H9 (cell line): ENCODE measurements at regions not wholly inside any gene's neighbourhood (a gene's known extent, or its start where the extent isn't known, plus 50 kb on each side); places are given as distances from the start of the nearest gene placed in this dataset.

Source experiments
- DNase-seq: peaks from one replicate; pipeline ENCODE4 v3.0.0-alpha.2; 2017
- H2AFZ ChIP-seq: one replicate; pipeline ENCODE4 v1.6.1; 2013; ENCODE audit warnings: mild to moderate bottlenecking, low read length, control low read depth, moderate library complexity
- H2AK5ac ChIP-seq: 2 replicates; pipeline ENCODE4 v1.6.1; 2013; ENCODE audit warnings: low read length, control low read depth, mixed read lengths; ENCODE audit not compliant: insufficient read length
- H2BK120ac ChIP-seq: one replicate; pipeline ENCODE4 v1.6.1; 2013; ENCODE audit warnings: low read depth, mild to moderate bottlenecking, low read length, control low read depth, inconsistent platforms; ENCODE audit not compliant: poor library complexity, severe bottlenecking
- H2BK12ac ChIP-seq: 2 replicates; pipeline ENCODE4 v1.6.1; 2013; ENCODE audit warnings: low read length, control low read depth, mixed read lengths, low read depth; ENCODE audit not compliant: insufficient read length
- H2BK15ac ChIP-seq: 2 replicates; pipeline ENCODE4 v1.6.1; 2013; ENCODE audit warnings: low read depth, low read length, control low read depth
- H2BK20ac ChIP-seq: one replicate; pipeline ENCODE4 v1.6.1; 2013; ENCODE audit warnings: low read depth, mild to moderate bottlenecking, low read length, control low read depth, inconsistent platforms; ENCODE audit not compliant: poor library complexity, severe bottlenecking
- H2BK5ac ChIP-seq: 2 replicates; pipeline ENCODE4 v1.6.1; 2013; ENCODE audit warnings: low read length, control low read depth, mixed read lengths; ENCODE audit not compliant: insufficient read length
- H3K14ac ChIP-seq: 2 replicates; pipeline ENCODE4 v1.6.1; 2013; ENCODE audit warnings: low read length, control low read depth; ENCODE audit not compliant: insufficient read depth
- H3K18ac ChIP-seq: 2 replicates; pipeline ENCODE4 v1.6.1; 2013; ENCODE audit warnings: low read depth, mild to moderate bottlenecking, mixed read lengths, low read length, control low read depth; ENCODE audit not compliant: insufficient read length
- H3K23ac ChIP-seq: 2 replicates; pipeline ENCODE4 v1.6.1; 2013; ENCODE audit warnings: low read length, control low read depth, mixed read lengths, low read depth; ENCODE audit not compliant: insufficient read length
- H3K23me2 ChIP-seq: 2 replicates; pipeline ENCODE4 v1.6.1; 2013; ENCODE audit warnings: low read depth, mild to moderate bottlenecking, mixed read lengths, low read length, control low read depth; ENCODE audit not compliant: insufficient read length, poor library complexity, severe bottlenecking
- H3K27ac ChIP-seq: 2 replicates; pipeline ENCODE4 v1.5.1; 2013; ENCODE audit warnings: low read length, control low read depth, mixed read lengths, low read depth; ENCODE audit not compliant: insufficient read length
- H3K27me3 ChIP-seq: 2 replicates; pipeline ENCODE4 v1.6.1; 2013; ENCODE audit warnings: low read length, control low read depth, inconsistent platforms; ENCODE audit not compliant: insufficient read depth
- H3K4ac ChIP-seq: 2 replicates; pipeline ENCODE4 v1.6.1; 2013; ENCODE audit warnings: low read depth, mild to moderate bottlenecking, control low read depth, inconsistent platforms, low read length, moderate library complexity
- H3K4me1 ChIP-seq: 2 replicates; pipeline ENCODE4 v1.6.1; 2013; ENCODE audit warnings: low read length, control low read depth, inconsistent platforms; ENCODE audit not compliant: insufficient read depth
- H3K4me2 ChIP-seq: 2 replicates; pipeline ENCODE4 v1.6.1; 2013; ENCODE audit warnings: low read length, control low read depth, mixed read lengths; ENCODE audit not compliant: insufficient read length, insufficient read depth
- H3K56ac ChIP-seq: 2 replicates; pipeline ENCODE4 v1.6.1; 2013; ENCODE audit warnings: low read depth, mild to moderate bottlenecking, mixed read lengths, low read length, control low read depth; ENCODE audit not compliant: insufficient read length
- H3K79me1 ChIP-seq: 2 replicates; pipeline ENCODE4 v1.6.1; 2013; ENCODE audit warnings: low read depth, mild to moderate bottlenecking, moderate library complexity, low read length, control low read depth, inconsistent platforms; ENCODE audit not compliant: insufficient read depth, poor library complexity, severe bottlenecking
- H3K79me2 ChIP-seq: 2 replicates; pipeline ENCODE4 v1.6.1; 2013; ENCODE audit warnings: low read length, control low read depth, inconsistent platforms; ENCODE audit not compliant: insufficient read depth
- H3K9ac ChIP-seq: 2 replicates; pipeline ENCODE4 v1.6.1; 2013; ENCODE audit warnings: low read length, control low read depth, mixed read lengths; ENCODE audit not compliant: insufficient read length; ENCODE audit errors: extremely low read depth
- H3K9me3 ChIP-seq: one replicate; pipeline ENCODE4 v1.6.1; 2013; ENCODE audit warnings: low read depth, low read length, inconsistent platforms; ENCODE audit not compliant: control insufficient read depth
- H3T11ph ChIP-seq: one replicate; pipeline ENCODE4 v1.6.1; 2013; ENCODE audit warnings: mild to moderate bottlenecking, low read length, control low read depth, inconsistent platforms
- H4K20me1 ChIP-seq: one replicate; pipeline ENCODE4 v1.6.1; 2013; ENCODE audit not compliant: control insufficient read depth, insufficient read length, insufficient read depth
- H4K5ac ChIP-seq: 2 replicates; pipeline ENCODE4 v1.6.1; 2013; ENCODE audit warnings: low read depth, mild to moderate bottlenecking, mixed read lengths, low read length, control low read depth; ENCODE audit not compliant: insufficient read length
- H4K8ac ChIP-seq: replicated peaks from 2 replicates; pipeline ENCODE4 v1.6.1; 2013; ENCODE audit warnings: low read length, control low read depth, mixed read lengths, low read depth; ENCODE audit not compliant: insufficient read length
- H4K91ac ChIP-seq: 2 replicates; pipeline ENCODE4 v1.6.1; 2013; ENCODE audit warnings: low read depth, mild to moderate bottlenecking, moderate library complexity, mixed read lengths, low read length, control low read depth; ENCODE audit not compliant: insufficient read length
- H3K27ac Mint-ChIP-seq, 3 experiments: 2 replicates in 2 of 3; 3 replicates in 1 of 3; pipeline ENCODE4 v1.8.0; 2020 to 2021; ENCODE audit warnings: mixed read lengths in 3 of 3, mild to moderate bottlenecking in 1 of 3, moderate library complexity in 1 of 3
- H3K27me3 Mint-ChIP-seq: 2 replicates; pipeline ENCODE4 v1.8.0; 2021; ENCODE audit warnings: low read depth, mild to moderate bottlenecking, moderate library complexity, mixed read lengths
- H3K36me3 Mint-ChIP-seq, 3 experiments: 2 replicates in 2 of 3; 3 replicates in 1 of 3; pipeline ENCODE4 v1.8.0; 2020 to 2021; ENCODE audit warnings: low read depth in 3 of 3, mixed read lengths in 3 of 3; ENCODE audit not compliant: insufficient read depth in 1 of 3
- H3K4me1 Mint-ChIP-seq, 2 experiments: 2 replicates each; pipeline ENCODE4 v1.8.0; 2020; ENCODE audit warnings: mixed read lengths in 2 of 2
- H3K4me3 Mint-ChIP-seq, 2 experiments: 2 replicates in 1 of 2; 3 replicates in 1 of 2; pipeline ENCODE4 v1.8.0; 2020 to 2021; ENCODE audit warnings: mild to moderate bottlenecking in 2 of 2, mixed read lengths in 2 of 2, moderate library complexity in 1 of 2
- H3K9me3 Mint-ChIP-seq, 2 experiments: 2 replicates in 1 of 2; 3 replicates in 1 of 2; pipeline ENCODE4 v1.8.0; 2020; ENCODE audit warnings: mild to moderate bottlenecking in 2 of 2, mixed read lengths in 2 of 2, moderate library complexity in 1 of 2
- WGBS: extraction: QIAGEN DNeasy Blood & Tissue Kit; methylation state at CpG from one replicate; pipeline ENCODE4 v1.1.7; 2013; ENCODE audit warnings: missing lambda C conversion rate, low lambda C conversion rate, mixed read lengths; ENCODE audit not compliant: insufficient read length; ENCODE audit errors: extremely low coverage; 5-methylcytosine and 5-hydroxymethylcytosine counted together
- TF ChIP-seq, protein P1 (sequence below): fragments of 200-600 bp; sonication (generic); conservative IDR thresholded peaks from 3 replicates; pipeline ENCODE4 v1.8.0; 2021; ENCODE audit warnings: antibody characterized with exemption, mild to moderate bottlenecking

DNA sequence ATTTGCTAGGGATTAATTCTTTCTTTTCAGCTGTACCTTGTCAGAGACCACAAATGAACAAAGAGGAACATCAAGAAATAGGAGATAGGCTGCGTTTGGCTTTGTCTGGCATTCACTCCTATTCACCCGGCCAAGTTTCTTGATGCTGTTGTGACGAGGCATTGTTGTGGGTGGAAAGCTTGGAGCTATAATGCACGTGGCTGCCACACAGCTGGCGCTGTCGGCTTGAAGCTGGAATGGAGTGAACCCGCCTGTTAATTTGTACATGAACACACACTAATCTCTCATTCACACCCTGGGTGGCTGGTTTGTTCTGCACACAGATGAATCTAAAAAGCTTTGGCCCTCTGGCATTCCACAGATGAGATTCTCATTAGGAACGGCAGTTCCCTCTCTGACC, 274.9 kb upstream of the GYPC start:
- no peak for DNase-seq
- no peaks in the 10 kb centered on the region for H3K79me1 ChIP-seq
- no peak overlapping the region for H2BK20ac ChIP-seq
- no peaks in the 10 kb centered on the region for H4K20me1 ChIP-seq
- no peak overlapping the region for H4K5ac ChIP-seq
- no peak overlapping the region for H2BK15ac ChIP-seq
- H3K4ac ChIP-seq = no peak overlapping the region
- no peak overlapping the region for H3K56ac ChIP-seq
- no peak overlapping the region for H3T11ph ChIP-seq
- H2AFZ ChIP-seq = no peak overlapping the region
- no peak overlapping the region for H2BK12ac ChIP-seq
- no peak overlapping the region for H4K91ac ChIP-seq
- no CpG with 5 or more reads among the region's 8 CpGs for WGBS
- H3K79me2 ChIP-seq = no peaks in the 10 kb centered on the region; the same call in 1 of the 2 replicates
- peaks cover 2 to 5% (median 3%) of the 10 kb centered on the region in 3 experiments; a peak in 4 of 7 replicates for H3K36me3 Mint-ChIP-seq
- H3K9me3 Mint-ChIP-seq = peaks cover 7 to 9% of the 10 kb centered on the region in 2 experiments
- no peak overlapping the region for H3K27ac Mint-ChIP-seq
- H3K4me2 ChIP-seq = no peak overlapping the region
- H3K4me1 Mint-ChIP-seq = peaks cover 11 to 13% of the 10 kb centered on the region in 2 experiments
- H3K27me3 ChIP-seq = no peaks in the 10 kb centered on the region
- no peaks in the 10 kb centered on the region for H3K23me2 ChIP-seq
- no peak overlapping the region for H3K9ac ChIP-seq
- TF ChIP-seq, protein P1, sequence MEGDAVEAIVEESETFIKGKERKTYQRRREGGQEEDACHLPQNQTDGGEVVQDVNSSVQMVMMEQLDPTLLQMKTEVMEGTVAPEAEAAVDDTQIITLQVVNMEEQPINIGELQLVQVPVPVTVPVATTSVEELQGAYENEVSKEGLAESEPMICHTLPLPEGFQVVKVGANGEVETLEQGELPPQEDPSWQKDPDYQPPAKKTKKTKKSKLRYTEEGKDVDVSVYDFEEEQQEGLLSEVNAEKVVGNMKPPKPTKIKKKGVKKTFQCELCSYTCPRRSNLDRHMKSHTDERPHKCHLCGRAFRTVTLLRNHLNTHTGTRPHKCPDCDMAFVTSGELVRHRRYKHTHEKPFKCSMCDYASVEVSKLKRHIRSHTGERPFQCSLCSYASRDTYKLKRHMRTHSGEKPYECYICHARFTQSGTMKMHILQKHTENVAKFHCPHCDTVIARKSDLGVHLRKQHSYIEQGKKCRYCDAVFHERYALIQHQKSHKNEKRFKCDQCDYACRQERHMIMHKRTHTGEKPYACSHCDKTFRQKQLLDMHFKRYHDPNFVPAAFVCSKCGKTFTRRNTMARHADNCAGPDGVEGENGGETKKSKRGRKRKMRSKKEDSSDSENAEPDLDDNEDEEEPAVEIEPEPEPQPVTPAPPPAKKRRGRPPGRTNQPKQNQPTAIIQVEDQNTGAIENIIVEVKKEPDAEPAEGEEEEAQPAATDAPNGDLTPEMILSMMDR = no peak
- no peaks in the 10 kb centered on the region for H3K27me3 Mint-ChIP-seq
- no peak overlapping the region for H3K27ac ChIP-seq
- no peak overlapping the region for H3K23ac ChIP-seq
- H3K4me3 Mint-ChIP-seq = no peak overlapping the region
- H4K8ac ChIP-seq = no peak overlapping the region
- no peak overlapping the region for H3K14ac ChIP-seq
- no peak overlapping the region for H3K18ac ChIP-seq
- no peak overlapping the region for H2AK5ac ChIP-seq
- H3K9me3 ChIP-seq = no peaks in the 10 kb centered on the region
- no peak overlapping the region for H2BK120ac ChIP-seq
- peaks cover 2% of the 10 kb centered on the region; the same call in 1 of the 2 replicates for H3K4me1 ChIP-seq
- no peak overlapping the region for H2BK5ac ChIP-seq
